HG03175 (cell line): ENCODE measurements at regions not wholly inside any gene's neighbourhood (a gene's known extent, or its start where the extent isn't known, plus 50 kb on each side); places are given as distances from the start of the nearest gene placed in this dataset.

ENCODE experiments used
- ATAC-seq: cut with Tn5 transposase; IDR thresholded peaks from one replicate; pipeline ENCODE4 v1.9.1; 2021; ENCODE audit warnings: mild to moderate bottlenecking, moderate library complexity; ENCODE audit not compliant: unreplicated experiment

- ATAC-seq = no peak
Measured at GRCh38 chr7:46900312-46901263, 681.3 kb downstream of the TNS3 start.

- ATAC-seq = no peak
Measured at GRCh38 chr7:46897381-46897780, 684.5 kb downstream of the TNS3 start.

- ATAC-seq = no peak
Measured at GRCh38 chr7:46886669-46887374, 695.1 kb downstream of the TNS3 start.

- no peak for ATAC-seq
Measured at GRCh38 chr7:46885167-46885566, 696.7 kb downstream of the TNS3 start.

GRCh38 chr7:46881507-46882127, 700.3 kb downstream of the TNS3 start:
- ATAC-seq = no peak

- ATAC-seq = no peak
Measured at GRCh38 chr7:46880508-46881196, 701.3 kb downstream of the TNS3 start.

- ATAC-seq = no peak
Measured at GRCh38 chr7:46879783-46880182, 702.1 kb downstream of the TNS3 start.

GRCh38 chr7:46871516-46871915, 710.4 kb downstream of the TNS3 start:
- no peak for ATAC-seq

- no peak for ATAC-seq
Measured at GRCh38 chr7:46864716-46865115, 717.2 kb downstream of the TNS3 start.

- no peak for ATAC-seq
Measured at GRCh38 chr7:46859963-46860475, 721.9 kb downstream of the TNS3 start.

- ATAC-seq = no peak
Measured at GRCh38 chr7:46855851-46856250, 726.1 kb downstream of the TNS3 start.

GRCh38 chr7:46854958-46855473, 726.9 kb downstream of the TNS3 start:
- no peak for ATAC-seq

GRCh38 chr7:46853451-46853850, 728.5 kb downstream of the TNS3 start:
- no peak for ATAC-seq

- no peak for ATAC-seq
Measured at GRCh38 chr7:46852795-46853194, 729.1 kb downstream of the TNS3 start.

GRCh38 chr7:46850563-46851330, 731.2 kb downstream of the TNS3 start:
- no peak for ATAC-seq

GRCh38 chr7:46848944-46849343, 733.0 kb downstream of the TNS3 start:
- ATAC-seq = no peak

- ATAC-seq = no peak
Measured at GRCh38 chr7:46848311-46848710, 733.6 kb downstream of the TNS3 start.

- no peak for ATAC-seq
Measured at GRCh38 chr7:46847126-46847525, 734.8 kb downstream of the TNS3 start.

- no peak for ATAC-seq
Measured at GRCh38 chr7:46844486-46844885, 737.4 kb downstream of the TNS3 start.

GRCh38 chr7:46841248-46841647, 740.7 kb downstream of the TNS3 start:
- ATAC-seq = no peak
